GM10248 (cell line): ENCODE measurements at regions not wholly inside any gene's neighbourhood (a gene's known extent, or its start where the extent isn't known, plus 50 kb on each side); places are given as distances from the start of the nearest gene placed in this dataset.

Source experiments
- CTCF ChIA-PET: fragments of 300-600 bp; sonication (Branson Sonifier 250); formaldehyde crosslinking; extraction: SDS; loops from one replicate; lab custom pipeline; 2021; ENCODE audit warnings: antibody characterized with exemption; lab: Yijun Ruan, JAX
- POLR2A ChIA-PET: fragments of 350-650 bp; sonication (Branson Sonifier 250); formaldehyde crosslinking; extraction: SDS; loops from one replicate; lab custom pipeline; 2020; ENCODE audit warnings: antibody characterized with exemption; lab: Yijun Ruan, JAX
- DNase-seq: peaks from one replicate; pipeline ENCODE4 v3.0.0; 2012; ENCODE audit errors: extremely low spot score
- TF ChIP-seq, protein P1 (sequence below): IDR thresholded peaks from 2 replicates; pipeline ENCODE4 v1.5.1; 2012; ENCODE audit warnings: mild to moderate bottlenecking, low read depth; ENCODE audit errors: extremely low read depth, missing control alignments, control extremely low read depth

DNA sequence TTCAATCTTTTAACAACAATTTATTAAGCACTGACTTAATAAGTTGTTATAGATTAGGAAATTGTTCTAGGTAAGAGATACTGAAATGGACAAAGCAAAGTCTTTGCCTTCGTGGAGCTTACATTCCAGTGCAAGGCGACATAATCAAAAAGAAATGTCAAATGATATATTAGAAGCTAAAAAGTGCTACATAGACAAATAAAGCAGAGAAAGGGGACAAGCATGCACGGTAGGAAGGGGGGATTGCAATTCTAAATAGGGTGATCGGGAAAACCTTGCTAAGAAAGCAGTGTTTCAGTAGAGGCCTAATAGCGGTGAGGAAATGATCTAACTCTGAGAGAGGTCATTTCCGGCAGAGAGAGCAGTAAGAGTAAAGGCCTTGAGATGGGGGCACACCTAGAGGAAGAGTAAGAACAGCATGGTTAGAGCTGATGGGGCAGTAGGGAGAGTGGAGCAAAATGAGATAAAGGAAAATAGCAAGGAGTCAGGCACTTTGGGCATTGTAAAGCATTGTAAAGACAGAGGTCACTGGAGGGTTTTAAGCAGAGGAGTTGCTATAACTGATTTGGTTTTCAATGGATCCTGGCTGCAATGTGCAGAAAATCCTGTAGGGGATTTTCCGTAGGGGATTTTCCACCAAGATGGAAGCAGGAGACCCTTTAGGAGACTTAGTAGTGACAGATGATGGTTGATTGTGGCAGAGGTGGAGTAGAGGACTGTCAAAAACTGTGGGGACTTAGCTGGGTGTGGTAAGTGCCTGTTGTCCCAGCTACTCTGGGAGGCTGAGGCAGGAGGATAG, 71.7 kb upstream of the CFAP20DC start:
- TF ChIP-seq, protein P1, sequence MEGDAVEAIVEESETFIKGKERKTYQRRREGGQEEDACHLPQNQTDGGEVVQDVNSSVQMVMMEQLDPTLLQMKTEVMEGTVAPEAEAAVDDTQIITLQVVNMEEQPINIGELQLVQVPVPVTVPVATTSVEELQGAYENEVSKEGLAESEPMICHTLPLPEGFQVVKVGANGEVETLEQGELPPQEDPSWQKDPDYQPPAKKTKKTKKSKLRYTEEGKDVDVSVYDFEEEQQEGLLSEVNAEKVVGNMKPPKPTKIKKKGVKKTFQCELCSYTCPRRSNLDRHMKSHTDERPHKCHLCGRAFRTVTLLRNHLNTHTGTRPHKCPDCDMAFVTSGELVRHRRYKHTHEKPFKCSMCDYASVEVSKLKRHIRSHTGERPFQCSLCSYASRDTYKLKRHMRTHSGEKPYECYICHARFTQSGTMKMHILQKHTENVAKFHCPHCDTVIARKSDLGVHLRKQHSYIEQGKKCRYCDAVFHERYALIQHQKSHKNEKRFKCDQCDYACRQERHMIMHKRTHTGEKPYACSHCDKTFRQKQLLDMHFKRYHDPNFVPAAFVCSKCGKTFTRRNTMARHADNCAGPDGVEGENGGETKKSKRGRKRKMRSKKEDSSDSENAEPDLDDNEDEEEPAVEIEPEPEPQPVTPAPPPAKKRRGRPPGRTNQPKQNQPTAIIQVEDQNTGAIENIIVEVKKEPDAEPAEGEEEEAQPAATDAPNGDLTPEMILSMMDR: no peak
- ChIA-PET POLR2A (no interaction called here), CTCF (no interaction called here)
- DNase-seq: no peak

- TF ChIP-seq, protein P1: no peak
- POLR2A ChIA-PET: no interaction called here
- DNase-seq: no peak
- CTCF ChIA-PET: interaction anchor here (1.5 kb wide), 1 partner anchor 11 kb away, joined by 4 read pairs; no protein-coding TSS in a partner anchor
Observed at GRCh38 chr3:59118928-59119327, 69.1 kb upstream of the CFAP20DC start.

DNA sequence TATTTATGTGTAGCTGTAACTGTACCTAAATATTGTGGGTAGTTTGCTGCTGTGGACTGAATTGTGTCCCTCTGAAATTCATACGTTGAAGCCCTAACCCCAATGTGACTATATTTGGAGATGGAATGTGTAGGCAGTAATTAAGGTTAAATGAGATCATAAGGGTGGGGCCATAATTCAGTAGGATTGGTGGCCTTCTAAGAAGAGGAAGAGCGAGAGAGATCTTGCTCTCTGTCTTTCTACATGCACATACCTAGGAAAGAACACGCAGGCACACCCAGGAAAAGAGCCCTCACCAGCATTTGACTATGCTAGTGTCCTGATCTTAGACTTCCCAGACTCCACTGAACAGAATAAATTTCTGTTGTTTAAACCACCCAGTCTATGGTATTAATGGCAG, 67.6 kb upstream of the CFAP20DC start:
- POLR2A ChIA-PET: no interaction called here
- TF ChIP-seq, protein P1: no peak
- CTCF ChIA-PET: no interaction called here
- no peak for DNase-seq

- POLR2A ChIA-PET: no interaction called here
- CTCF ChIA-PET: no interaction called here
- DNase-seq: no peak
- TF ChIP-seq, protein P1: no peak
Observed at GRCh38 chr3:59116233-59116537, 66.4 kb upstream of the CFAP20DC start.

DNA sequence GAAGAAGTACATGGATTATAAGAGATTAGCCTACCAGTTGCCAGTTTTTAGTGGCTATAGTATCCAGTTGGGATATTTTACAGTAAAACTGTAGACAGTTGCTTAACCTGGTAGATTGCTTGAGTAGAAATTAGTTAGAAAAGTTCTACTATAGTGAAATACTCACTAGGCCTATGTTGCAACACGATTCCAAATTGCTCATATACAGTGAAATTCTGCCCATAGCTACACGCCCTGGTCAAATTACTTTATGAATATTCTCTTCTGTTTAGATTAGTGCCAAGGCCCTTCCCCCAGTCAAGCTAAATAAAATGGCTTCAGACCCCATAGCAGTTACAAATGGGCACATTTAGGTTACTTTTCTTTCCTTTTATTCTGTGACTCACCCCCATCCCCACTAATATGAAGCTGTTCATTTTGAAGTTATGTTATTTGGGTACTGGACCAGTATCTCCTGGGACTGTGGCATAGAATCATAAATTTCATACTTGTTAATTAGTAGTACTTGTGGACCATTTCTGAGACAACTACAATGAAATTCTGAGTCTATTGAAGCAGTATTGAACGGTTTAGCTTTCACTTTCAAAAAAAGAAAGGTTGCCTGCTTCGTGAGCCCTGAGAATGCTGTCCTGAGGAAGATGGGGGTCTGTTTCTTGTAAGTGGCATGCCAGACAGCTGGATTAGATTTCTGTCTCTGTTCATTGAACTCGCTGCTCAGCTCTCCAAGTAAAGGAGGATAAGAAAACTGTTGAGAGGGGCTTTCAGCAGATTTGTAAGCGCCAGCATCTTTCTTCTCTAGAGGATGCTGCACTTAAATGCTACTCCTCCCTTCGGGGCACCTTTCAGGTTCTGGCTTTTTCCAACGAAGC, 65.8 kb upstream of the CFAP20DC start:
- POLR2A ChIA-PET: no interaction called here

More for the DNA sequence above, 65.8 kb upstream of the CFAP20DC start:
- CTCF ChIA-PET: interaction anchor here (1.4 kb wide), 2 partner anchors 12 to 26 kb away, joined by 3 to 4 read pairs; no protein-coding TSS in a partner anchor
- TF ChIP-seq, protein P1: no peak
- no peak for DNase-seq
